Right lobe of liver (tissue), 4 donors: ENCODE measurements at regions not wholly inside any gene's neighbourhood (a gene's known extent, or its start where the extent isn't known, plus 50 kb on each side); places are given as distances from the start of the nearest gene placed in this dataset.

Source experiments
- CTCF ChIP-seq, 4 donors: fragments of 200-600 bp in 3 of 4; fragments of 450-650 bp in 1 of 4; IDR thresholded peaks; one replicate each; pipeline versions ENCODE4 v1.5.1 to v1.8.0; 2016 to 2022; ENCODE audit warnings: antibody characterized with exemption in 4 of 4, mild to moderate bottlenecking in 2 of 4
- POLR2A ChIP-seq: fragments of 450-650 bp; IDR thresholded peaks from one replicate; pipeline ENCODE4 v1.6.1; 2017; ENCODE audit warnings: antibody characterized with exemption, mild to moderate bottlenecking
- donor health status: DM: no; HTN: no; CAD: no.
- donor health status: DM: no; HTN: no; CAD: no.
- donor health status: DM: no; HTN: yes; CAD: no.

DNA sequence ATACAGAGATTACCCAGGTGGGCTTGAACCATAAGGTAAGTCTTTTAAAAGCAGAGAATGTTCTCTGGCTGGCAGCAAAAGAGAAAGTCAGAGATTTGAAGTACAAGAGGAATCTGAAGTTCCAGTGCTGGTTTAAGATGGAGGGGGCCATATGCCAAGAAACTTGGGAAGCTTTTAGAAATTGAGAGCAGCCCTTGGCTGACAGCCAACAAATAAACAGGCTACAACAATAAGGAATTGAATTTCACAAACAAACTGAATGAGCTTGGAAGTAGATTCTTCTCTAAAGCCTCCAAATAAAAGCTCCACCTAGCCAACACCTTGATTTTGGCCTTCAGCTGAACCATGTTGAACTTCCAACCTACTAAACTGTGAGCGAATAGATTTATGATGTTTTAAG is 85.7 kb downstream of the TRIM42 start:
- TF ChIP-seq CTCF (IDR thresholded peaks at IDR 0.05) (no peak), POLR2A (no peak)
